ENCODE measurements at regions not wholly inside any gene's neighbourhood (a gene's known extent, or its start where the extent isn't known, plus 50 kb on each side); places are given as distances from the start of the nearest gene placed in this dataset.

GRCh38 chr4:30434656-30435055, 285.5 kb upstream of the PCDH7 start:
- TF ChIP-seq CTCF (IDR thresholded peaks at IDR 0.05 in 4 of 5, conservative IDR thresholded peaks at IDR 0.05 in 1 of 5) (no peak), POLR2A (IDR thresholded peaks at IDR 0.05) (no peak)
